ENCODE measurements at regions not wholly inside any gene's neighbourhood (a gene's known extent, or its start where the extent isn't known, plus 50 kb on each side); places are given as distances from the start of the nearest gene placed in this dataset.

DNA sequence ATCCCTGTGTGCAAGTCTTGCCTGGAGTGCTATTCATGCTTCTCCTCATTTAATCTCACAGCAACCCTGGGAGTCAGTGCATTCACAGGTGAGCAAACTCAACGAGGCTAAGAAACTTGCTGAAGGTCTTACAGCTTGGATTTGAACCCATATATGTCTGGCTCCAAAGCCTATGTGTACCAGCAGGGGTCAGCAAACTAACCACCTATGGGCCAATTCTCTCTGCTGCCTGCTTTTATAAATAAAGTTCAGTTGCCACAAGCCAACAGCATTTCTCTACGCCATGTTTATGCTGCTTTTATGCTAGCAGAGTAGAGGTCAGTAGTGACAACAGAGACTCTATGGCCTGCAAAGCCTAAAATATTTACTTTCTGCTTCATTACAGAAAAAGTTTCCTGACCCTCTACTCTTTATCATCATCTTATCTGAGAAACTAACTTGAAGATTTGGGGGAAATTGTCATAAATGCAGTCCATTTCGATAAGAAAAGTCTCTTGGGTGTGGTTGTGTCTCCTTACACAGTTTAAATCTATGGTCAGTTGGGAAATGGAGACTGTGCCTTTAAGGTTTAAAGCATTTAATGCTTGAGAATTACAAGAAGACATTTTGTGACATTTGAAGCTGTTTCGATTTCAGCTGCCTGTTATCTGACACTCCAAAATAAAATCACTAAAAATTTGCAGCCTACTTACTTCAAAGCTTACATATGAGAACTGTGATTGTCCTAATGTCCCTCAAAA lies 137.7 kb downstream of the PRELID2 start:
- TF ChIP-seq, protein P1, sequence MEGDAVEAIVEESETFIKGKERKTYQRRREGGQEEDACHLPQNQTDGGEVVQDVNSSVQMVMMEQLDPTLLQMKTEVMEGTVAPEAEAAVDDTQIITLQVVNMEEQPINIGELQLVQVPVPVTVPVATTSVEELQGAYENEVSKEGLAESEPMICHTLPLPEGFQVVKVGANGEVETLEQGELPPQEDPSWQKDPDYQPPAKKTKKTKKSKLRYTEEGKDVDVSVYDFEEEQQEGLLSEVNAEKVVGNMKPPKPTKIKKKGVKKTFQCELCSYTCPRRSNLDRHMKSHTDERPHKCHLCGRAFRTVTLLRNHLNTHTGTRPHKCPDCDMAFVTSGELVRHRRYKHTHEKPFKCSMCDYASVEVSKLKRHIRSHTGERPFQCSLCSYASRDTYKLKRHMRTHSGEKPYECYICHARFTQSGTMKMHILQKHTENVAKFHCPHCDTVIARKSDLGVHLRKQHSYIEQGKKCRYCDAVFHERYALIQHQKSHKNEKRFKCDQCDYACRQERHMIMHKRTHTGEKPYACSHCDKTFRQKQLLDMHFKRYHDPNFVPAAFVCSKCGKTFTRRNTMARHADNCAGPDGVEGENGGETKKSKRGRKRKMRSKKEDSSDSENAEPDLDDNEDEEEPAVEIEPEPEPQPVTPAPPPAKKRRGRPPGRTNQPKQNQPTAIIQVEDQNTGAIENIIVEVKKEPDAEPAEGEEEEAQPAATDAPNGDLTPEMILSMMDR (conservative IDR thresholded peaks at IDR 0.05), result peak; percentile 50
- H3K4me1 Mint-ChIP-seq, result no peaks in the 10 kb centered on the region
- DNase-seq (ENCODE audit: low read depth, low spot score), result no peak
- no peak overlapping the region for H3K4me3 Mint-ChIP-seq
- no peaks in the 10 kb centered on the region for H3K9me3 Mint-ChIP-seq
- H3K27ac Mint-ChIP-seq (ENCODE audit: unreplicated experiment), result no peak overlapping the region
- H3K27me3 Mint-ChIP-seq (ENCODE audit: low read depth), result no peaks in the 10 kb centered on the region
- no peaks in the 10 kb centered on the region for H3K36me3 Mint-ChIP-seq (ENCODE audit: low read depth)

- no peaks in the 10 kb centered on the region for H3K36me3 Mint-ChIP-seq (ENCODE audit: low read depth)
- DNase-seq (ENCODE audit: low read depth, low spot score), result no peak
- peak overlapping the region; percentile 45 for H3K27ac Mint-ChIP-seq (ENCODE audit: unreplicated experiment)
- no peaks in the 10 kb centered on the region for H3K27me3 Mint-ChIP-seq (ENCODE audit: low read depth)
- H3K9me3 Mint-ChIP-seq, result peaks cover 3% of the 10 kb centered on the region
- TF ChIP-seq, protein P1 (conservative IDR thresholded peaks at IDR 0.05), result no peak
- peaks cover 7% of the 10 kb centered on the region for H3K4me1 Mint-ChIP-seq
- H3K4me3 Mint-ChIP-seq, result no peak overlapping the region
These were observed 145.9 kb downstream of the PRELID2 start for GRCh38 chr5:145689235-145689634.

- Mint-ChIP-seq H3K27ac (ENCODE audit: unreplicated experiment) (no peak overlapping the region), H3K27me3 (ENCODE audit: low read depth) (no peaks in the 10 kb centered on the region), H3K9me3 (peaks cover 3% of the 10 kb centered on the region), H3K36me3 (ENCODE audit: low read depth) (no peaks in the 10 kb centered on the region), H3K4me1 (peaks cover 7% of the 10 kb centered on the region), H3K4me3 (no peak overlapping the region)
- DNase-seq (ENCODE audit: low read depth, low spot score), result no peak
- TF ChIP-seq, protein P1 (conservative IDR thresholded peaks at IDR 0.05), result no peak
These were observed 147.2 kb downstream of the PRELID2 start for GRCh38 chr5:145687943-145688342.

DNA sequence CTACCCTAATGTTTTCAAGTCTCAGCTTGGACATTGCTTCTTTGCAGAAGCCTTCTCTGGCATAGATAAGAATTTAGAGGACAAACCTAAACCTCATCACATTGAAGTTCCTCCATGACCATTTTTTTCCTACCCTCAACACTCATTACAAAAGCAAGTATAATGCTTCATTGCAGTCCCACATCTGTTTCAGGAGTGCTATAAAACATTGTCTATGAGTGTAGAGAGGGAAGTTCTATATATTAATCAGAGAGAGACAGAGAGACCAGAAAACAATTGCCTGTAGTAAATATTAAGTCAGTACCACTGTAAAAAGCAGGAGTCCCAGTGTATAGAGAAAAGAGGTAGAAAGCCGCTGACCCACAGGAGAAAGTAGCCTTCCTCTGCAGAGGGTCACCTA lies 149.7 kb downstream of the PRELID2 start:
- no peaks in the 10 kb centered on the region for H3K27me3 Mint-ChIP-seq (ENCODE audit: low read depth)
- DNase-seq (ENCODE audit: low read depth, low spot score), result no peak
- H3K36me3 Mint-ChIP-seq (ENCODE audit: low read depth), result no peaks in the 10 kb centered on the region
- peaks cover 3% of the 10 kb centered on the region for H3K9me3 Mint-ChIP-seq
- no peak overlapping the region for H3K27ac Mint-ChIP-seq (ENCODE audit: unreplicated experiment)
- H3K4me1 Mint-ChIP-seq, result peaks cover 12% of the 10 kb centered on the region
- H3K4me3 Mint-ChIP-seq, result no peak overlapping the region
- TF ChIP-seq, protein P1 (conservative IDR thresholded peaks at IDR 0.05), result no peak

- H3K4me1 Mint-ChIP-seq, result peaks cover 5% of the 10 kb centered on the region
- TF ChIP-seq, protein P1 (conservative IDR thresholded peaks at IDR 0.05), result no peak
- no peaks in the 10 kb centered on the region for H3K27me3 Mint-ChIP-seq (ENCODE audit: low read depth)
- peaks cover 3% of the 10 kb centered on the region for H3K9me3 Mint-ChIP-seq
- H3K36me3 Mint-ChIP-seq (ENCODE audit: low read depth), result no peaks in the 10 kb centered on the region
- DNase-seq (ENCODE audit: low read depth, low spot score), result no peak
- H3K4me3 Mint-ChIP-seq, result no peak overlapping the region
- no peak overlapping the region for H3K27ac Mint-ChIP-seq (ENCODE audit: unreplicated experiment)
These were observed 151.7 kb downstream of the PRELID2 start for GRCh38 chr5:145683431-145683830.
